Ramos (cell line): ENCODE measurements at regions not wholly inside any gene's neighbourhood (a gene's known extent, or its start where the extent isn't known, plus 50 kb on each side); places are given as distances from the start of the nearest gene placed in this dataset.

ENCODE experiments used
- in situ Hi-C: fragments of 300-500 bp; cut with MboI; formaldehyde crosslinking; loops from one replicate; pipeline ENCODE4 v1.14.3; 2022; ENCODE audit warnings: low sequenced_read_pairs; ENCODE audit not compliant: unreplicated experiment

DNA sequence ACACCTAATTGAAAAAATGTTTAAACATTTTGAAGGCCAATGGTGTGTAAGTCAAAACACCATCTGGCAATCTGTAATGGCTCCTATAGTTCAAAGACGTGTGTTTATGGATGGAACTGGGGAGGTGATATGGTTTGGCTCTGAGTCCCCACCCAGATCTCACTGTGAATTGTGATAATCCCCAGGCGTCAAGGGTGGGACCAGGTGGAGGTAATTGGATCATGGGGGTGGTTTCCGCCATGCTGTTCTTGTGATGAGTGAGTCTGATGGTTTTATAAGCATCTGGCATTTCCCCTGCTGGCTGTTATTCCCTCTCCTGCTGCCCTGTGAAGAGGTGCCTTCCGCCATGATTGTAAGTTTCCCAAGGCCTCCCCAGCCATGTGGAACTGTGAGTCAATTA is 52.2 kb downstream of the ADRA2C start:
- in situ Hi-C loops = no loop called here

DNA sequence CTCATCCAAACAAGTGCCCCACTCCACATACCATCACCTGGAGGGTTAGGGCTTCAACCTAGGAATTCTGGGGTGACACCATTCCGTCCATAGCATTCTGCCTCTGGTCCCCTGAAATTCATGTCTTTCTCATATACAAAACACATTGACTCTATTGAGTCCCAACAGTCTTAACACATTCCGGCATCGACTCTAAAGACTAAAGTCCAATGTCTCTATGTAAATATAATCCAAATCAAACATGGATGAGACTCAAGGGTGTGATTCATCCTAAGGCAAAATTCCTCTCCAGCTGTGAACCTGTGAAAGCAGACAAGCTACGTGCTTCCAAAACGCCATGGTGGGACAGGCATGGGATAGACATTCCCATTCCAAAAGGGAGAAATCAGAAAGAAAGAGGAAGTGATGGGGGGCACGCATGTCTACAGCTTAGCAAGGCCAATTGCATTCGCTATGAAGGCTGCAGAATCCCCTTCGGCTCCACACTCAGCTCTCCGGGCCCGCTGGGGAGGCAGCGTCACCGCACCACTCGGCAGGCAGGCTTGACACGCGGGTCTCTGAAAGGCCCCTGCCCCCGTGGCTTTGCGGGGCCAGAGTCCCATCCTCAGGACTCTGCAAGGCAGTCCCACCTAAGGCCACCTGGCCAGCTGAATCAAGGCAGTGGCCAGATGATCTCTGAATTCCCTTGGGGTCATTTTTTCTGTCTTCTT is 53.2 kb downstream of the ADRA2C start:
- in situ Hi-C loops = no loop called here

- in situ Hi-C loops = no loop called here
Observed at GRCh38 chr4:3820016-3820805, 54.0 kb downstream of the ADRA2C start.

- in situ Hi-C loops = no loop called here
Observed at GRCh38 chr4:3820806-3821579, 54.8 kb downstream of the ADRA2C start.

DNA sequence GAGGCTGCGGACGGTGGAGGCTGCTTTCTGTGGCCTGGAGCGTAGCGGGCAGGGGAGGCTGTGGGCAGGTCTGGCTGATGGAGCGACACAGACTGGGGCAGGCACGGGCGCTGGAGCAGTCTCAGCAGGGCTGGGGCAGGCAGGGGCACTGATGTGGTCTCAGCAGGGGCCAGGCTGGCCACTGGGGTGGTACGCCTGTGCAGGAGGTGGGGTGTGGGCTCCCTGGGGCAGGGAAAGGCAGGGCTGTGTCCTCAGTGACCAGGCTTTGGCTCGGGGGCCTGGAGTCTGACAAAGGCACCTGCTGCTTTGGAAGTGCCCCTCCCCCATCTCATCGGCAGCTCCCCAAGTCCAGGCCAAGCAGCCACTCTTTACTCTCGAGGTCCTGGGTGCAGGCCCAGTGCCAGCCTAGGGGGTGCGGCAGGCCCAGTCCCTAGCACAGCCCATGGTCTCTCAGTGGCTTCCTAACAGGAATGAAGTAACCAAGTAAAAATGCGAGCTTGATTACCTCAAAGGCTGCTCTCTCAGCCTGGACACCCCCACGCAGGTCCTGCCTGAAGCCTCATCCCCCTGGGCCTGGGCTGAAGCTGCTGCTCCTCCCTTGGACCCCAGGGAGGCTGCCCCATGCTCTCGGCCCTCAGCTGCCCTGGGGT is 55.5 kb downstream of the ADRA2C start:
- in situ Hi-C loops = no loop called here

DNA sequence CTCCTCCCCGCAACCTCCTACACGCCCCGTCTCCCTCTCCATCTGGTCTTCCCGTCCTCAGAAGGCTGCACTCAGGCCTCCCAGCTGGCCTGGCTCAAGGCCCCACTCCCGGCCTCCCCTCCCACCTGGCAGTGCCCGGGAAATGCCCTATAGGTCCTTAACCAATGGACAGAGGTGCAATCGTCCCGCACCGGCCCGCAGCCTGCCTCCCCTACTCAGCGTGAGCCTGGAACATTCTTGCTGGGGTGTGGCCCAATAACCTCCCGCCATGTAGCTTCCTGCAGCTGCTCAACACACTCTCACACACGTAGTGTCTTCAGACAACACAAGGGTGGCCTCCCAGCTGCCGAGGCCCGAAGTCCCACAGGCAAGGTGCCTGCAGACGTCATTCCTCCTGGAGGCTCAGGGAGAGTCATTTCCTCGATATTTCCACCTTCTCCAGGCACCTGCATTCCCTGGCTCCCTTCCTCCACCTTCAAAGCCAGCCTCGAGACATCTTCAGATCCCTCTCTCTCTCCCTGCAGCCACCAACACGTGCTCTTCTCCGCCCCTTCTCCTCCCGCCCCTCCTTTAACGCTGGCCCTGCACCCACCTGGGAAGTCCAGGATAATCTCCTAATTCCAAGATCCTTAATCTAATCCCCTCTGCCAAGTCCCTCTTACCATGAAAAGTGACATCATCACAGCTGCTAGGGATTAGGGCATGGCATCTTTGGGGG is 56.2 kb downstream of the ADRA2C start:
- in situ Hi-C loops = no loop called here

DNA sequence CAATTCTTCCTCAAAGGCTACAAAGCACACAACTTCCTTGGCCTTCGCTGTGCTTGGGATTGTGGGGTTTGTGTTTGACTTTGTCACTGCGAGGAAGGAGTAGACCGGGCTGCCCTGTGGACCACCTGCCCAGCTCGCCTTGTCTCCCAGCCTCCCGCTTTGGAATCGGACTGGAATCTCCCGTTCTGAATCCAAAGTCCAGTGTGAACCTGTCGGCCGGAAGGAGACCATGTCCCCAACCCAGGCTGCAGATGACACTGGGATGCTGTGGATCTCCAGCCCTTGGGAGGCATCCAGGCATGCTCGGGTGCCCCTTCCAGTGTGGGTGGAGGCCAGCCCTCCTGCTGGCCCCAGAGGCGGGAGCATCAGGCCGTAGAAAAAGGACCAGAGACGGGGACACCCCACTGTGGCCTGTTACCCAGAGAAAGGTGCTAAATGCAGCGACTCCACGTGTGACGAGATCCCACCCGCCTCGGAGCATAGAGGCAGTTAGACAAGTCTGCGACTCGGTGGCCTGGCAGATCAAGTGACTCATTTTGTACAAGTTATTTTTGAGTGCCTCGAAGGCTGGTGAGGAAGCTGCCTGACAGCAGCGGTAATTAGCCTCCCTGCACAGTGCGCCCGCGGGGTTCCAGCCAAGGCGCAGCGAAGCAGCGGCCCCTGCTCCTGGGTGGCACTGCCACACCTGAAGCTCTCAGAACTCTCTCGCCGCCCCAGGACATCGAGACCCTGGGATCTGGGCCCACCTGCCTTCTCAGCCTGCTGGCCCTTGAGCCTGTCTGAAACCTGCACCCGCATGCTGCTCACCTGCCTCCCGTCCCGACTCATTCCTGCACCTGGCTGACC is 57.5 kb downstream of the ADRA2C start:
- in situ Hi-C loops = no loop called here

DNA sequence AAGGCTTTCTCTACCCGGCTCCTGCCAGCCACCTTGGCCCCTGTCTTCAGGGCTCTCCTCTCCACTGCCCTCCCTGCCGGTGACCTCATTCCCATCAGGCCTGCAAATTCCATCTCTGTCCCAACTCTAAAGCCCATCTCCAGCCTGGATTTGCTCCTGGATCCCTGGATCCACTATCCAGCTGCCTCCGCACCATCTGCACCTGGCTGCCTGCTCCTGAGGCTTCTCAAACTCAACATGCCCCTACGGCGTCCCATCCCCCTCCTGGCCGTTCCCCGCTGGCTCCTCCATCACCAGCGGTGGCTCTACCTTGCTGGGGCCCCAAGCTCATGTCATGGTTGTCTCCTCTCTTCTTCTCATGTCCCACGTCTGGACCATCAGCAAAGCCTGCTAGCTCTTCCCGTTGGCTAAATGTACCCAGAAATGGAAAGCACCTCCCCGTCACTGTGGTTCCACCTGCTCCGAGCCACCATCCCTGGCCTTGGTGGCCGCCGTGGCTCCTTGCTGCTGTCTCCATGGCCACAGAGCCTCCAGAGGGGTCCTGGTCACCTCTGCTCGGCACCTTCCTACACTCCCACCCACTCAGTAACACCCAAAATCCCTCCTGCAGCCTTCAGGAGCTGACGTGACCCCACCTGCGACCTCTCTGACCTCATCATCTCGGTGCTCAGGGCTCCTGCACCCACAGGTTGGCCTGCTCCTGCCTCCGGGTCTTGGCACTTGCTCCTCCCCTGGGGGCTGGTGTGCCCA is 58.5 kb downstream of the ADRA2C start:
- in situ Hi-C loops = no loop called here

- in situ Hi-C loops = no loop called here
Observed at GRCh38 chr4:3825530-3825929, 59.3 kb downstream of the ADRA2C start.

DNA sequence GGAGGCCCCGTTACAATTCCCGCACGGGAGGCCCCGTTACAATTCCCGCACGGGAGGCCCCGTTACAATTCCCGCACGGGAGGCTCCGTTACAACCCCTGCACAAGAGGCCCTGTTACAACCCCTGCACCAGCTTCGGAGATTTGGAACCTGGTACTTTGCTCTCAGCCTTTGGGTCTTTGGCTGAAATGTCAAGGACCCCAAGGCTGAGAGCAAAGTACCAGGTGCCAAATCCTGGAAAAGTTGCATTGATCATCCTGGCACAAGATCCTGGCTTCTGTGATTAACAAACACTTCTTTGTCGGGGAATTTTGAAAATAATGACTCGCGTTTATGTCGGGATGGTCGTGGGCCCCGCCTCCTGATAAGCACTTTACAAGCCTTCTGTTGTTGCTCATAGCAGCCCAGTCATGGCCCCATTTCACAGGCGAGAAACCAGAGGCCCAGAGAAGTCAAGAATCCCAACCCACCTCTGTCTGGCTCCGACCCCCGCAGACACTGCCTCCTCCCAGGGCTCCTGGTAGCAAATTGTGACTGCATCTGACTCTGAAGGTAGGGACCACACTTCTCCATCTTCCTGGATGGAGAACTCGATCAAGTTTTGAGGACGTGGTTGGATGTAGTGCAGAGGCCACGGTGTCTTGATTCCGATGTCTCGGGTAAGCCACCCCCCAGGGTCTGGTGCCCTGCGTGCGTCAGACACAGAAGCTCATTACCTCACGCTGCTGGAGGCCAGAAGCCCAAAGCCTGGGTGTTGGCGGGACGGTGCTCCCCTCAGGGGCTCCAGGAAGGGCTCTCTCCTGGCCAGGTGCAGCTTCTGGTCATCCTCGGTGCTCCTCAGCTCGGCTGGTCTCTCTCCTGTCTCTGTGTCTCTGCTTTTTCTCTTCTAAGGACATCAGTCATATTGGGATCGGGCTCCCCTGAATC is 60.3 kb downstream of the ADRA2C start:
- in situ Hi-C loops = no loop called here

DNA sequence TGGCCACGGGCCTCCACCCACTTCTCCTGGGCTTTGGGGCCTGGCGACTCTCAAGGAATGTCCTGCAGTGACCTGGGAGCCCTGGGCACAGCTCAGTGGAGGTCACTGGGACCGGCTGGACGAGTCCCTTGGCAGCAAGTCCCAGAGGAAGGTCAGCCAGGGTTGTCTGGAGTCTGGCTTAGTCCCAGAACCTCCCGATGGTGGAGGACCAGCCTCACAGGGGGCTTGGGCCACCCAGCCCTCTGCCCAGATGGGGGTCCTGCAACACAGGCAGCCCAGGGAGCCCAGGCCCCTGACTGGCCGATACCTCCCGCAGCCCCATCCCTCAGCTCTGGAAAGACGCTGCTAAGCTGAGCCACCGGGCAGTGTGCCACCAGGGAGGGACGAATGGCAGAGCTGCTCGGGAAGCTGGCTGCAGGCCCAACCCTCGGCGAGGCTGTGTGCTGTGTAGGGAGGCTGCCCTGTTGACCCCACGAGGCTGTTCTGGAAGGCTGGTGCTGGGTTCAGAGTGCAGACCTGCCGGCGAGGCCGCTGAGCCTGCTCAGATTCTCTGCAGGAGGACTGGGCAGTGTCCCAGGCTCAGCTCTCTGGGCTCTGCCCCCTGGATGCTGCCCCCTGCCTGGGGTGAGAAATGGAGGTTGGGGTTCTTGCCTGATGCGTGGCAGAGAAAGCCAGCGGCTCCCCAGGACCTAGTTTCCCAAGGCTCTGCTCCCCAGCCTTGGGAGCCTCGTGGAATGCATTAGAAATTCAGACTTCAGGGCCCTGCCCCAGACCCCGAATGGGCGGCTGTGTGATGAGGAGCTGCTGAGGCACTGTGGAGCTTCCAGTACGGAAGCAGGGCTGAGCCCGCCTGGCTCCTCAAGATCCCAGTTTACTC is 61.7 kb downstream of the ADRA2C start:
- in situ Hi-C loops = no loop called here

GRCh38 chr4:3828546-3828945 is 62.4 kb downstream of the ADRA2C start:
- in situ Hi-C loops = no loop called here

GRCh38 chr4:3829211-3829955 is 63.2 kb downstream of the ADRA2C start:
- in situ Hi-C loops = no loop called here

DNA sequence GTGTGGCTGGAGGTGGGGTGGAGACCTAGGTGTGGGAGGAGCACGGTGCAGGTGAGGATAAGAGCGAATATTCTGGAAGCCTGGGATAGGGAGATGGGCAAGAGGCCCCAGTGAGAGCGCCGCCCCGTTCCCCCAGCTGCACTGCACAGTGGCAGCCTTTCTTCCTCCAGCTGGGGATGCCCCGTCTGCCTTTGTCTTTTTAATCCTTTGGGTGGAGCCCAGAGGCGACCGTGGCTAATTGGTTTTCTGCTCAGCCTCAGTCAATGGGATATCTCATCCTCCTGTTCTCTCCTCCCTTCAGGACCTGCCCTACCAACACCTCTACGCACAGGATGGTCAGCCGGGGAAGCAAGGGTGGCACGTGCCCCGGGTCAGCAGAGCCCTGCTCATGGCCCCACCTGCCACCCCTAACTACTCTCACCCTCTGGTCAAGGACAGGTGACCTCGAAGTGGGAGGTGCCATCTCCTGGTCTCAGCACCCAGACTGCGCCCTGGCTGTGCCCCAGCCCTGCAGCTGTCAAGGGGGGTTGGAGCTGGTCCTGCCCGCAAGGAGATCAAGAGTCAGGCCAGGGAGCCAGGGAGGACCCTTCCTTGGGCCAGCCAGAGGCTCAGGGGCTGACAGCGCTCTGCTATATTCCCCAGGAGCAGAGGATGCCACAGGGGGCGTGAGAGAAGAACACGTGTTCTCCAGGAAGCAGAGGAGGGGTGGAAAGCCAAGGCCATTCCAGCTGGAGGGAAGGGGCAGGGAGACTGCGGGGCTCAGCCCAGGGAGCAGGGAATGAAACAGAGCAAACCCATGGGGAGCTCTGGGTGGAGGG is 64.0 kb downstream of the ADRA2C start:
- in situ Hi-C loops = no loop called here
